Endodermal cell (in vitro differentiated cells): ENCODE measurements at regions not wholly inside any gene's neighbourhood (a gene's known extent, or its start where the extent isn't known, plus 50 kb on each side); places are given as distances from the start of the nearest gene placed in this dataset.

Experiments used
- DNase-seq: peaks from one replicate; pipeline ENCODE4 v3.0.0-alpha.2; 2017
- H3K27ac ChIP-seq: 2 replicates; pipeline ENCODE4 v1.5.1; 2013; ENCODE audit warnings: mild to moderate bottlenecking, low read depth, low read length, moderate library complexity
- H3K27me3 ChIP-seq: 2 replicates; pipeline ENCODE4 v1.6.1; 2013; ENCODE audit warnings: mild to moderate bottlenecking, low read length, moderate library complexity; ENCODE audit not compliant: insufficient read depth, control insufficient read depth, poor library complexity, severe bottlenecking
- H3K36me3 ChIP-seq: 2 replicates; pipeline ENCODE4 v1.7.0; 2013; ENCODE audit warnings: mild to moderate bottlenecking, low read length, moderate library complexity; ENCODE audit not compliant: control insufficient read depth, insufficient read depth
- H3K4me1 ChIP-seq: one replicate; pipeline ENCODE4 v1.7.0; 2013; ENCODE audit warnings: low read length; ENCODE audit not compliant: control insufficient read depth, insufficient read depth
- H3K4me3 ChIP-seq: 2 replicates; pipeline ENCODE4 v1.5.1; 2013; ENCODE audit warnings: mild to moderate bottlenecking, low read length, moderate library complexity
- H3K9ac ChIP-seq: 2 replicates; pipeline ENCODE4 v1.6.1; 2013; ENCODE audit warnings: mild to moderate bottlenecking, low read length, moderate library complexity; ENCODE audit not compliant: poor library complexity, severe bottlenecking; ENCODE audit errors: extremely low read depth
- H3K9me3 ChIP-seq: 2 replicates; pipeline ENCODE4 v1.6.1; 2013; ENCODE audit warnings: mild to moderate bottlenecking, low read length, moderate library complexity; ENCODE audit not compliant: control insufficient read depth
- H3K27ac Mint-ChIP-seq: 2 replicates; pipeline ENCODE4 v1.8.0; 2020; ENCODE audit warnings: mixed read lengths
- H3K27me3 Mint-ChIP-seq: 2 replicates; pipeline ENCODE4 v1.8.0; 2021; ENCODE audit warnings: mild to moderate bottlenecking, mixed read lengths; ENCODE audit not compliant: insufficient read depth
- H3K36me3 Mint-ChIP-seq: 2 replicates; pipeline ENCODE4 v1.8.0; 2020; ENCODE audit warnings: low read depth, mixed read lengths
- H3K4me1 Mint-ChIP-seq: 2 replicates; pipeline ENCODE4 v1.8.0; 2020; ENCODE audit warnings: mixed read lengths
- H3K4me3 Mint-ChIP-seq: 2 replicates; pipeline ENCODE4 v1.8.0; 2020; ENCODE audit warnings: mild to moderate bottlenecking, moderate library complexity, mixed read lengths
- H3K9me3 Mint-ChIP-seq: 2 replicates; pipeline ENCODE4 v1.8.0; 2020; ENCODE audit warnings: mild to moderate bottlenecking, mixed read lengths
- CTCF ChIP-seq: fragments of 200-600 bp; sonication (generic); conservative IDR thresholded peaks from 2 replicates; pipeline ENCODE4 v1.5.0; 2021; ENCODE audit warnings: antibody characterized with exemption, mild to moderate bottlenecking
- WGBS, 2 experiments: methylation state at CpG; one replicate each; pipeline versions ENCODE4 v1.1.5 to v1.1.7; 2013; ENCODE audit warnings: missing lambda C conversion rate in 2 of 2, mixed read lengths in 1 of 2; ENCODE audit not compliant: insufficient coverage in 1 of 2, insufficient read length in 1 of 2; 5-methylcytosine and 5-hydroxymethylcytosine counted together

- H3K4me3 Mint-ChIP-seq: no peak overlapping the region
- no peak overlapping the region for H3K27ac Mint-ChIP-seq
- no peaks in the 10 kb centered on the region for H3K27me3 Mint-ChIP-seq
- H3K9me3 Mint-ChIP-seq: no peaks in the 10 kb centered on the region
- no peaks in the 10 kb centered on the region for H3K36me3 Mint-ChIP-seq
- Histone ChIP-seq H3K9me3 (no peaks in the 10 kb centered on the region), H3K4me3 (no peak overlapping the region), H3K9ac (no peak overlapping the region), H3K4me1 (peaks cover 6% of the 10 kb centered on the region), H3K27ac (no peak overlapping the region), H3K27me3 (no peaks in the 10 kb centered on the region), H3K36me3 (no peaks in the 10 kb centered on the region)
- WGBS, 2 experiments: 86 to 92% methylated on average over 4 to 6 of the region's 6 CpGs
- TF ChIP-seq CTCF: no peak
- DNase-seq: no peak
- H3K4me1 Mint-ChIP-seq: peaks cover 8% of the 10 kb centered on the region
These were observed 99.4 kb upstream of the BCL6 start for GRCh38 chr3:187844708-187845107.

GRCh38 chr3:187845826-187846225 is 100.6 kb upstream of the BCL6 start:
- WGBS, 2 experiments: 88 to 100% methylated on average over 1 of the region's 4 CpGs

GRCh38 chr3:187848401-187848800 is 103.1 kb upstream of the BCL6 start:
- no peaks in the 10 kb centered on the region for H3K27me3 Mint-ChIP-seq
- Histone ChIP-seq H3K4me1 (peaks cover 6% of the 10 kb centered on the region), H3K9me3 (no peaks in the 10 kb centered on the region), H3K36me3 (no peaks in the 10 kb centered on the region), H3K27me3 (no peaks in the 10 kb centered on the region), H3K27ac (no peak overlapping the region), H3K9ac (no peak overlapping the region), H3K4me3 (no peak overlapping the region)
- peaks cover 7% of the 10 kb centered on the region for H3K9me3 Mint-ChIP-seq
- no peak for DNase-seq
- H3K4me3 Mint-ChIP-seq: no peak overlapping the region
- H3K27ac Mint-ChIP-seq: no peak overlapping the region
- WGBS, 2 experiments: 99 to 100% methylated on average over 1 of the region's 1 CpG
- H3K36me3 Mint-ChIP-seq: no peaks in the 10 kb centered on the region
- TF ChIP-seq CTCF: no peak
- peaks cover 15% of the 10 kb centered on the region for H3K4me1 Mint-ChIP-seq

More at GRCh38 chr3:187845826-187846225, 100.6 kb upstream of the BCL6 start:
- no peak for TF ChIP-seq CTCF
- H3K36me3 ChIP-seq: no peaks in the 10 kb centered on the region
- H3K9me3 ChIP-seq: no peaks in the 10 kb centered on the region
- no peak overlapping the region for H3K4me3 ChIP-seq
- Mint-ChIP-seq H3K27me3 (no peaks in the 10 kb centered on the region), H3K27ac (no peak overlapping the region), H3K9me3 (no peaks in the 10 kb centered on the region), H3K4me1 (peaks cover 14% of the 10 kb centered on the region), H3K36me3 (no peaks in the 10 kb centered on the region), H3K4me3 (no peak overlapping the region)
- peaks cover 6% of the 10 kb centered on the region for H3K4me1 ChIP-seq
- DNase-seq: no peak
- H3K9ac ChIP-seq: no peak overlapping the region
- H3K27ac ChIP-seq: no peak overlapping the region
- no peaks in the 10 kb centered on the region for H3K27me3 ChIP-seq
